ENCODE measurements at regions not wholly inside any gene's neighbourhood (a gene's known extent, or its start where the extent isn't known, plus 50 kb on each side); places are given as distances from the start of the nearest gene placed in this dataset.
"Not testable (repeated sequence)": the region's sequence is repeated elsewhere in the genome, so short reads cannot be mapped to it uniquely, and the experiment has no call there.

DNA sequence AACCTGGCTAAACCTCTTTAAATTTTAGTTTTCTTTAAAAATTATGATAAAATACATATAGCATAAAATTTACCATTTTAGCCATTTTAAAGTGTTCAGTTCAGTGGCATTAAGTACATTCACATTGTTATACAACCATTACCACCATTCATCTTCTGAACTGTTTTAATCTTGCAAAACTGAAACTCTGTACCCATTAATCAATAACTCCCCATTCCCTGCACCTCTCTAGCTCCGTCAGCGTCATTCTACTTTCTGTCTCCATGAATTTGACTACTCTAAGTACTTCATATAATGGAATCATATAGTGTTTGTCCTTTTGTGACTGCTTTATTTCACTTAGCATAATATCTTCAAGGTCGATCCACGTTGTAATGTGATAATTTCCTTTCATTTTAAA lies 75.8 kb upstream of the DDHD1 start:
- Histone ChIP-seq H3K9me3 (replicated peaks; ENCODE audit: control insufficient read depth, low read depth, low read length) (peaks cover 2% of the 10 kb centered on the region), H3K27ac (ENCODE audit: low read length) (no peak overlapping the region), H3K4me1 (ENCODE audit: control insufficient read depth, insufficient read depth, low read length) (peaks cover 2% of the 10 kb centered on the region), H3K36me3 (ENCODE audit: control insufficient read depth, insufficient read depth, low read length) (no peaks in the 10 kb centered on the region), H3K4me3 (ENCODE audit: low read length) (no peak overlapping the region), H3K27me3 (ENCODE audit: control insufficient read depth, insufficient read depth, low read length) (no peaks in the 10 kb centered on the region)
- DNase-seq, result no peak
- no CpG with 5 or more reads among the region's 4 CpGs for WGBS (ENCODE audit: insufficient coverage)

DNA sequence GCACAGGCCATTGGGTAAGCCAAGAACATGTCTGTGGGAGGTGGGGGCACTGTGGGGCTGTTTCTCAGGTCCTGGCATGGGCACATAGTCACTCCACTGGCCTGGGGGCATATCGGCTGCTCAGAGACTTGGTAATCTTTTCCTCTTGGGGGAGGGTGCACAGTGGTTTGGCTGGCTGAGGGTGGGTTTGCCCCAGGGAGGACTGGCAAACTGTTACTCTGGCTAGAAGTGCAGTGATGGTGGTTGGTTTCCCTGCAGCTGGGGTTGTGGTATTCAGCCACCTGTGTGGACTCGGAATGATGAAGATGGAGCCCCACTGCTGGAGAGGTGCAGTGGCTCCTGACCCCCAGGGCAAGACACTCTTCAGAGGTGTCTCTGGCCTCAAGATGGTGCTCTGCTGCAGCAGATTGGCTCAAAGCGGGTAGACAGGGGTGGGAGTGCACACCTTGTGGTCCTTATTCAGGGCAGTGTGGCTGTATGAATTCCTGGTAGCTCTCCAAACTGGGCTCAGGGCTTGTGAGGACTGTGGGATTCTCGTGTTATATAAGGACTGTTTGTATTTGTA lies 74.1 kb upstream of the DDHD1 start:
- no peaks in the 10 kb centered on the region for H3K27me3 ChIP-seq (ENCODE audit: control insufficient read depth, insufficient read depth, low read length)
- no peak overlapping the region for H3K27ac ChIP-seq (ENCODE audit: low read length)
- peaks cover 2% of the 10 kb centered on the region for H3K9me3 ChIP-seq (replicated peaks; ENCODE audit: control insufficient read depth, low read depth, low read length)
- peaks cover 2% of the 10 kb centered on the region for H3K4me1 ChIP-seq (ENCODE audit: control insufficient read depth, insufficient read depth, low read length)
- H3K36me3 ChIP-seq (ENCODE audit: control insufficient read depth, insufficient read depth, low read length), result no peaks in the 10 kb centered on the region
- DNase-seq, result no peak
- 69% methylated on average over 3 of the region's 4 CpGs for whole genome bisulfite sequencing (ENCODE audit: insufficient coverage)
- no peak overlapping the region for H3K4me3 ChIP-seq (ENCODE audit: low read length)

DNA sequence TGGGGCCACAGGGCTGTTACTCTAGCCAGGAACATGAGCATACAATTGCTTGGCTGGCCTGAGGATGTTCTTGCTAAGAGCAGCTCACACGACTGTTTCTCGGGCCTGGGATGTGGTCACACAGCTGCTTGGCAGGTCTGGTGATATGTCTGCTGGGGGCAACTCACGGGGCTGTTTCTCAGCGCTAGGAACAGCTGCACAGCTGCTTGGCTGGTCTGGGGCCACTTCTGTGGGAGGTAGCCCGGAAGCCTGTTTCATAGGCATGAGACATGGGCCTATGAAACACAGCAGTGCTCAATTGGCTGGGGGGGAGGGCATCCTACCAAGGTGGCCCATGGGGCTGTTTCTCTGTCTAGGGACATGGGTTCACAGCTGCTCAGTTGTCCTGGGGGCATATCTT lies 73.4 kb upstream of the DDHD1 start:
- Histone ChIP-seq H3K4me3 (ENCODE audit: low read length) (no peak overlapping the region), H3K27me3 (ENCODE audit: control insufficient read depth, insufficient read depth, low read length) (no peaks in the 10 kb centered on the region), H3K36me3 (ENCODE audit: control insufficient read depth, insufficient read depth, low read length) (no peaks in the 10 kb centered on the region), H3K4me1 (ENCODE audit: control insufficient read depth, insufficient read depth, low read length) (peaks cover 2% of the 10 kb centered on the region), H3K27ac (ENCODE audit: low read length) (no peak overlapping the region), H3K9me3 (replicated peaks; ENCODE audit: control insufficient read depth, low read depth, low read length) (peaks cover 2% of the 10 kb centered on the region)
- DNase-seq, result peak; percentile 82
- WGBS (ENCODE audit: insufficient coverage), result 44% methylated on average over 5 of the region's 5 CpGs

DNA sequence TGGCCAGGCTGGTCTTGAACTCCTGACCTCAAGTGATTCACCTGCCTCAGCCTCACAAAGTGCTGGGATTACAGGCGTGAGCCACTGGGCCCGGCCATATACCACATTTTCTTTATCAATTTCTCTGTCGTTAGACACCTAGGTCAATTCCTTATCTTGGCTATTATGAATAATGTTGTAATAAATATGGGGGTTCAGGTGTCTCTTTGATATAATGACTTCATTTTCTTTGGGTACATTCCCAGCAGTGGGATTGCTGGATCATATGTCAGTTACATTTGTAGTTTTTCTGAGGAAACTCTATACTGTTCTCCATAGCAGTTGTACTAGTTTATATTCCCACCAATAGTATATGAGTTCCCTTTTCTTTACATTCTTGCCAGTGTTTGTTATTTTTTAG lies 67.8 kb upstream of the DDHD1 start:
- Histone ChIP-seq H3K4me1 (ENCODE audit: control insufficient read depth, insufficient read depth, low read length) (no peaks in the 10 kb centered on the region), H3K4me3 (ENCODE audit: low read length) (no peak overlapping the region), H3K27ac (ENCODE audit: low read length) (no peak overlapping the region), H3K27me3 (ENCODE audit: control insufficient read depth, insufficient read depth, low read length) (no peaks in the 10 kb centered on the region), H3K36me3 (ENCODE audit: control insufficient read depth, insufficient read depth, low read length) (no peaks in the 10 kb centered on the region), H3K9me3 (replicated peaks; ENCODE audit: control insufficient read depth, low read depth, low read length) (peaks cover 2% of the 10 kb centered on the region)
- no CpG with 5 or more reads among the region's 3 CpGs for WGBS (ENCODE audit: insufficient coverage)
- DNase-seq, result no peak

DNA sequence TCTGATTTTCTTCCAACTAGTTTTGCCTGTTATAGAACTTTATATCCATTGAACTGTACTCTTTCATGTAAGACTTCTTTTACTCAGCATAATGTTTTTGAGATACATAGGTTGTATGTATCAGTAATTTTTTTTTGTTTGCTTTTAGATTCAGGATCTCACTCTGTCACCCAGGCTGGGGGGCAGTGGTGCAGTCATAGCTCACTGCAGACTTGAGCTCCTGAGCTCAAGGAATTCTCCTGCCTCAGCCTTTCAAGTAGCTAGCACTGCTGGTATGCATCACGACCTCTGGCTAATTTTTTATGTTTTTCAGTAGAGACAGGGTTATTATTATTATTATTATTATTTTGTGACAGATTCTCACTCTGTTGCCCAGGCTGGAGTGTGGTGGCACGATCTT lies 65.0 kb upstream of the DDHD1 start:
- no peaks in the 10 kb centered on the region for H3K36me3 ChIP-seq (ENCODE audit: control insufficient read depth, insufficient read depth, low read length)
- no peaks in the 10 kb centered on the region for H3K4me1 ChIP-seq (ENCODE audit: control insufficient read depth, insufficient read depth, low read length)
- no CpG with 5 or more reads among the region's 2 CpGs for WGBS (ENCODE audit: insufficient coverage)
- H3K9me3 ChIP-seq (replicated peaks; ENCODE audit: control insufficient read depth, low read depth, low read length), result no peaks in the 10 kb centered on the region
- peak overlapping the region; percentile 60 for H3K4me3 ChIP-seq (ENCODE audit: low read length)
- no peak for DNase-seq
- H3K27me3 ChIP-seq (ENCODE audit: control insufficient read depth, insufficient read depth, low read length), result no peaks in the 10 kb centered on the region
- no peak overlapping the region for H3K27ac ChIP-seq (ENCODE audit: low read length)

DNA sequence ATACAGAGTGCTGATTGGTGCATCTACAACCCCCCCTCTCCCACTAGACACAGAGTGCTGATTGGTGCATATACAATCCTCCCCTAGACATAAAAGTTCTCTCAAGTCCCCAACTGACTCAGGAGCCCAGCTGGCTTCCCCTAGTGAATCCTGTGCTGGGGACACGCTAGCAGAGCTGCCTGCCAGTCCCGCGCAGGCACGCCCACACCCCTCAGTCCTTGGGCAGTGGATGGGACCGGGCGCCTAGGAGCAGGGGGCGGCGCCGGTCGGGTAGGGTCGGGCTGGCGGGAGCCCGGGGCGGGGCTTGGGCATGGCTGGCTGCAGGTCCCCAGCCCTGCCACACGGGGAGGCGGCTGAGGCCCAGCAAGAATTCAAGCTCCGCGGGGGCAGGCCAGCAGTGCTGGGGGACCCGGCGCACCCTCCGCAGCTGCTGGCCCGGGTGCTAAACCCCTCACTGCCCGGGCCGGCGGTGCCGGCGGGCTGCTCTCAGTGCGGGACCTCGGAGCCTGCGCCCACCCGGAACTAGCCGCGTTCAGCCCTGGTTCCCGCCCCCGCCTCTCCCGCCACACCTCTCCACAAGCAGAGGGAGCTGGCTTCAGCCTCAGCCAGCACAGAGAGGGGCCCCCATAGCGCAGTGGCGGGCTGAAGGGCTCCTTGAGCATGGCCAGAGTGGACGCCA lies 64.3 kb upstream of the DDHD1 start:
- peak overlapping the region; percentile 29 for H3K27ac ChIP-seq (ENCODE audit: low read length)
- DNase-seq, result peak; percentile 73
- H3K4me1 ChIP-seq (ENCODE audit: control insufficient read depth, insufficient read depth, low read length), result no peaks in the 10 kb centered on the region
- no peaks in the 10 kb centered on the region for H3K27me3 ChIP-seq (ENCODE audit: control insufficient read depth, insufficient read depth, low read length)
- H3K36me3 ChIP-seq (ENCODE audit: control insufficient read depth, insufficient read depth, low read length), result no peaks in the 10 kb centered on the region
- H3K9me3 ChIP-seq (replicated peaks; ENCODE audit: control insufficient read depth, low read depth, low read length), result no peaks in the 10 kb centered on the region
- peak overlapping the region; percentile 60 for H3K4me3 ChIP-seq (ENCODE audit: low read length)
- WGBS (ENCODE audit: insufficient coverage), result under 1% methylated on average over 35 of the region's 39 CpGs

DNA sequence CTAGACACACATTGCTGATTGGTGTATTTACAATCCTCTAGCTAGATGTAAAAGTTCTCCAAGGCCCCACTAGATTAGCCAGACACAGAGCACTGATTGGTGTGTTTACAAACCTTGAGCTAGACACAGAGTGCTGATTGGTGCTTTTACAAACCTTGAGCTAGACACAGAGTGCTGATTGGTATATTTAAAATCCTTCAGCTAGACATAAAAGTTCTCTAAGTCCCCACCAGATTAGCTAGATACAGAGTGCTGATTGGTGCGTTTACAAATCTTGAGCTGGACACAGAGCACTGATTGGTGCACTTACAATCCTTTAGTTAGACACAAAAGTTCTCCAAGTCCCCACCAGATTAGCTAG lies 63.8 kb upstream of the DDHD1 start:
- WGBS (ENCODE audit: insufficient coverage), result no CpG with 5 or more reads among the region's 1 CpG
- H3K4me1 ChIP-seq (ENCODE audit: control insufficient read depth, insufficient read depth, low read length); H3K27me3 ChIP-seq (ENCODE audit: control insufficient read depth, insufficient read depth, low read length); DNase-seq; H3K27ac ChIP-seq (ENCODE audit: low read length); H3K9me3 ChIP-seq (replicated peaks; ENCODE audit: control insufficient read depth, low read depth, low read length); H3K36me3 ChIP-seq (ENCODE audit: control insufficient read depth, insufficient read depth, low read length): not testable (repeated sequence)
- peak overlapping the region; percentile 60 for H3K4me3 ChIP-seq (ENCODE audit: low read length)

DNA sequence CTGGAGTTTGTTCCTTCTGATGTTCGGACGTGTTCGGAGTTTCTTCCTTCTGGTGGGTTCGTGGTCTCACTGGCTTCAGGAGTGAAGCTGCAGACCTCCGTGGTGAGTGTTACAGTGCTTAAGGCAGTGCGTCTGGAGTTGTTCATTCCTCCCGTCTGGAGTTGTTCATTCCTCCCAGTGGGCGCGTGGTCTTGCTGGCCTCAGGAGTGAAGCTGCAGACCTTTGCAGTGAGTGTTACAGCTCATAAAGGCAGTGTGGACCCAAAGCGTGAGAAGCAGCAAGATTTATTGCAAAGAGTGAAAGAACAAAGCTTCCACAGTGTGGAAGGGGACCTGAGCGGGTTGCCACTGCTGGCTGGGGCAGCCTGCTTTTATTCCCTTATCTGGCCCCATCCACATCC lies 63.4 kb upstream of the DDHD1 start:
- not testable (repeated sequence) for H3K36me3 ChIP-seq (ENCODE audit: control insufficient read depth, insufficient read depth, low read length)

DNA sequence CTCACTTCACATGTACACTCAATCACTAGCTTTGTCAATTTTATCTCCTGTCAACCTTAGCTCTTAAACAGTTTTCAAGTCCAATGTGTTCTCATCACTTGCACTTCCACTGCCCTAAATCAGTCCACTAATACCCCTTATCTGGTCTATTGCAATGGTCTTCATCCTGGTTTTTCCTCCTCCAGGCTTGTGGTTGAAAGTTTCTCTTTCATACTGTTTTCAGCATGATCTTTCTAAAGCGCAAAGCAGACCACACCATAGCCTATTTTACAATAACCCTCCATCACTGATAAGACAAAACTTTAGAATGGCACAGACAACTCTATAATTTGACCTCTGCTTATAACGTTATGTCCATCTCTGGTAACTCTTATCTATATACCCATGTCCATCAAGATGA lies 62.0 kb upstream of the DDHD1 start:
- H3K27ac ChIP-seq (ENCODE audit: low read length), result no peak overlapping the region
- H3K4me1 ChIP-seq (ENCODE audit: control insufficient read depth, insufficient read depth, low read length), result no peaks in the 10 kb centered on the region
- no peaks in the 10 kb centered on the region for H3K27me3 ChIP-seq (ENCODE audit: control insufficient read depth, insufficient read depth, low read length)
- 100% methylated on average over 2 of the region's 2 CpGs for WGBS (ENCODE audit: insufficient coverage)
- no peaks in the 10 kb centered on the region for H3K9me3 ChIP-seq (replicated peaks; ENCODE audit: control insufficient read depth, low read depth, low read length)
- DNase-seq, result no peak
- no peak overlapping the region for H3K4me3 ChIP-seq (ENCODE audit: low read length)
- H3K36me3 ChIP-seq (ENCODE audit: control insufficient read depth, insufficient read depth, low read length), result no peaks in the 10 kb centered on the region

More for the DNA sequence above, 63.4 kb upstream of the DDHD1 start:
- not testable (repeated sequence) for H3K27me3 ChIP-seq (ENCODE audit: control insufficient read depth, insufficient read depth, low read length); H3K4me3 ChIP-seq (ENCODE audit: low read length); H3K4me1 ChIP-seq (ENCODE audit: control insufficient read depth, insufficient read depth, low read length); DNase-seq; H3K27ac ChIP-seq (ENCODE audit: low read length); H3K9me3 ChIP-seq (replicated peaks; ENCODE audit: control insufficient read depth, low read depth, low read length)
- WGBS (ENCODE audit: insufficient coverage), result 91% methylated on average over 8 of the region's 11 CpGs

DNA sequence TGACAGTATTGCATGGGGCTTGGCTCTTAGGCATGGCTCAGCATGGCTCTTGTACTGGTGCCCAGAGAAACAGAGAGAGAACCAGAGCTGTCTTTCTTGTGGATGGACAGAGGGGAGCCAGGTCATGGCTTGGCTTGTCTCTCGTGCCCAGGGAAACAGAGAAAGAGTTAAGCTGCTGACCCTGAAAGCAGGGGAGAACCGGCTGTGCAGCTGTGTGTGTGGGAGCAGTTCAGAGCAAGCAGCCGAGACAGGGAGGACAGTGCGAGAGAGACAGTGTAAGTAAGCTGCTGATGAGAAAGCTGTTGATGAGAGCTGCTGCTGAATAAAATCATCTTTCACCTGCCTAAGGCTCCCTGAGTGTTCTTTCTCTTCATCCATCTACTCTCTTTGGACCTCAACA lies 61.3 kb upstream of the DDHD1 start:
- Histone ChIP-seq H3K27me3 (ENCODE audit: control insufficient read depth, insufficient read depth, low read length) (no peaks in the 10 kb centered on the region), H3K9me3 (replicated peaks; ENCODE audit: control insufficient read depth, low read depth, low read length) (no peaks in the 10 kb centered on the region), H3K36me3 (ENCODE audit: control insufficient read depth, insufficient read depth, low read length) (no peaks in the 10 kb centered on the region), H3K4me3 (ENCODE audit: low read length) (no peak overlapping the region), H3K4me1 (ENCODE audit: control insufficient read depth, insufficient read depth, low read length) (no peaks in the 10 kb centered on the region), H3K27ac (ENCODE audit: low read length) (no peak overlapping the region)
- 33% methylated on average over 3 of the region's 4 CpGs for WGBS (ENCODE audit: insufficient coverage)
- no peak for DNase-seq

DNA sequence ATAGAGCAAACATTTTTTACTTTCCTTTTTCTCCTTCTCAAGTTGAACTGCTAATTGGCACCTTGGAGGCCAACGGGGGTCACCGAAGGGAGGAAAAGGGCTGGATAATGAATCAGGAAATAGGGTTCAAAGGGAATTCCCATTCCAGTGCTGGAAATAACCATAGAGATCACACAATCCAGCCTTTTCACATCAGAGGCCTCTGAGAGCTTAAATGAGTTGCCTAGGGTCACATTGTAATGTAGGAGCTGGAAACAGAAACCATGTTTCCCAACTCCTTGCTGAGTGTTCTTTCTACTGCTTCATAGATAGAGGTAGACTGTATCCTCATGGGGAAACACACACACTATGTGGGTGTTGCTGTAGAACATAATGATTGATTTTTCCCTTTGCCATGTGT lies 60.6 kb upstream of the DDHD1 start:
- Histone ChIP-seq H3K36me3 (ENCODE audit: control insufficient read depth, insufficient read depth, low read length) (no peaks in the 10 kb centered on the region), H3K4me1 (ENCODE audit: control insufficient read depth, insufficient read depth, low read length) (no peaks in the 10 kb centered on the region), H3K4me3 (ENCODE audit: low read length) (no peak overlapping the region), H3K9me3 (replicated peaks; ENCODE audit: control insufficient read depth, low read depth, low read length) (no peaks in the 10 kb centered on the region), H3K27ac (ENCODE audit: low read length) (no peak overlapping the region), H3K27me3 (ENCODE audit: control insufficient read depth, insufficient read depth, low read length) (no peaks in the 10 kb centered on the region)
- no peak for DNase-seq
- no CpG with 5 or more reads among the region's 2 CpGs for WGBS (ENCODE audit: insufficient coverage)
